DOHH2 (cell line): ENCODE measurements at regions not wholly inside any gene's neighbourhood (a gene's known extent, or its start where the extent isn't known, plus 50 kb on each side); places are given as distances from the start of the nearest gene placed in this dataset.

Experiments
- H3F3A ChIP-seq: fragments of 200-600 bp; sonication (generic), shearing (Covaris generic); 2 replicates; pipeline ENCODE4 v1.6.0; 2016; ENCODE audit warnings: antibody characterized with exemption, mild to moderate bottlenecking; ENCODE audit not compliant: control insufficient read depth, insufficient read depth
- H3K27ac ChIP-seq: fragments of 200-600 bp; sonication (generic); 2 replicates; pipeline ENCODE4 v1.5.1; 2014; ENCODE audit warnings: low read depth, mild to moderate bottlenecking, low read length, moderate library complexity
- H3K27me3 ChIP-seq: fragments of 200-600 bp; sonication (generic); 2 replicates; pipeline ENCODE4 v1.6.1; 2014; ENCODE audit warnings: mild to moderate bottlenecking, low read length, mixed read lengths; ENCODE audit not compliant: control insufficient read depth
- H3K36me3 ChIP-seq: fragments of 200-600 bp; sonication (generic); 2 replicates; pipeline ENCODE4 v1.6.1; 2014; ENCODE audit warnings: mild to moderate bottlenecking, low read length, moderate library complexity, mixed read lengths; ENCODE audit not compliant: control insufficient read depth
- H3K4me1 ChIP-seq: fragments of 200-600 bp; sonication (generic); 2 replicates; pipeline ENCODE4 v1.6.1; 2014; ENCODE audit warnings: mild to moderate bottlenecking, low read length, mixed read lengths; ENCODE audit not compliant: control insufficient read depth
- H3K4me2 ChIP-seq: fragments of 200-600 bp; sonication (generic); 2 replicates; pipeline ENCODE4 v1.6.0; 2014; ENCODE audit warnings: mild to moderate bottlenecking, low read length, moderate library complexity
- H3K4me3 ChIP-seq: fragments of 200-600 bp; sonication (generic); 2 replicates; pipeline ENCODE4 v1.5.1; 2014; ENCODE audit warnings: mild to moderate bottlenecking, low read length, mixed read lengths
- H3K79me2 ChIP-seq: fragments of 200-600 bp; sonication (generic); 2 replicates; pipeline ENCODE4 v1.6.1; 2014; ENCODE audit warnings: mild to moderate bottlenecking, low read length, mixed read lengths; ENCODE audit not compliant: control insufficient read depth
- H3K9me2 ChIP-seq: fragments of 200-600 bp; sonication (generic); replicated peaks from 2 replicates; pipeline ENCODE4 v1.6.1; 2014; ENCODE audit warnings: mild to moderate bottlenecking, low read length, mixed read lengths; ENCODE audit not compliant: control insufficient read depth
- H3K9me3 ChIP-seq: fragments of 200-600 bp; sonication (generic); 2 replicates; pipeline ENCODE4 v1.6.1; 2014; ENCODE audit warnings: antibody characterized with exemption, low read length, mixed read lengths; ENCODE audit not compliant: control insufficient read depth, insufficient read depth
- H4K20me1 ChIP-seq: fragments of 200-600 bp; sonication (generic); 2 replicates; pipeline ENCODE4 v1.6.0; 2014; ENCODE audit warnings: low read depth, mild to moderate bottlenecking, antibody characterized with exemption, low read length, moderate library complexity; ENCODE audit not compliant: control insufficient read depth, insufficient read depth
- EZH2phosphoT487 ChIP-seq: fragments of 200-600 bp; sonication (generic); IDR thresholded peaks from 2 replicates; pipeline ENCODE4 v1.6.1; 2017; ENCODE audit warnings: borderline replicate concordance, mild to moderate bottlenecking, antibody characterized with exemption, low read length, moderate library complexity, mixed read lengths
- TF ChIP-seq, protein P1 (sequence below): fragments of 200-600 bp; sonication (generic); IDR thresholded peaks from one replicate; pipeline ENCODE4 v1.5.1; 2014; ENCODE audit warnings: antibody characterized with exemption, mild to moderate bottlenecking, low read depth, low read length; ENCODE audit not compliant: poor library complexity, severe bottlenecking

DNA sequence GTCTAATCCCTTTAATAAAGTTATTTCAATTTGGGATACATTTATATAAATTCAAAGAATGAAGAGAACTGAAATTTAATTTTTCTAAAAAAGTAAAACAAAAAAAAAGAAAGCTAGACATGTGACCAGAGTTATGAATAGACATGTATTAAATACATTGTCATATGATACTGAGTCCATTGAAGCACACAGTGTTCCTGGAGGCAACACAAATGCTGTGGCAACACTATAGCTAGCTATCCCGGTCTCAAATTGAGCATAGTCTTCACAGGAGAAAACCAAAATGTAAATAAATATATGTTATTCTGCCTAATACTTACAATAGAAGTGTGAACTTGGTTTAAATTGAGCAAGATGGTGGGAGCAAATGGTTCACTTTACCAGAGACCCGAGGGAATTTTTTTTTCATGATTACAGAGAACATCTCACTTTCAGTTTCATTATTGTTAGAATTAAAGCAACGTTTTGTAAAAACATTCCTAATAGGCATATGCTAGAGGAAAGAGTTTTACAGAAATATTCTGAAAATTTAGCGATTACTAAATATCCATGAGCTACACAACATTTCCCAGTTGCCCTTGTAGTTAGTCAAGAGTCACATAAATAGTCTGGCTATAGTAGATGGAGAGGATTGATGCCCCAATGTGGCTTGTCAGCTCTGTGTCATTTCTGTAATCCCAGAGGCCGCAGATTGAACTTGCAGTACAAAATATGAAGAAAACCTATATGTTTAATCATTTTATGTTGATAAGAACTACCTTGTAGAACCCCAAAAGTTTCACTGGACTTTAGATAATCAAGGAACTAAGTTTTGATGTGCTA is 775.7 kb upstream of the SPRY2 start:
- H3K4me1 ChIP-seq = no peaks in the 10 kb centered on the region
- H3K9me3 ChIP-seq = no peaks in the 10 kb centered on the region
- H3K4me2 ChIP-seq = no peak overlapping the region
- H3K36me3 ChIP-seq = no peaks in the 10 kb centered on the region
- H3K4me3 ChIP-seq = no peak overlapping the region
- no peak for TF ChIP-seq EZH2phosphoT487
- TF ChIP-seq, protein P1, sequence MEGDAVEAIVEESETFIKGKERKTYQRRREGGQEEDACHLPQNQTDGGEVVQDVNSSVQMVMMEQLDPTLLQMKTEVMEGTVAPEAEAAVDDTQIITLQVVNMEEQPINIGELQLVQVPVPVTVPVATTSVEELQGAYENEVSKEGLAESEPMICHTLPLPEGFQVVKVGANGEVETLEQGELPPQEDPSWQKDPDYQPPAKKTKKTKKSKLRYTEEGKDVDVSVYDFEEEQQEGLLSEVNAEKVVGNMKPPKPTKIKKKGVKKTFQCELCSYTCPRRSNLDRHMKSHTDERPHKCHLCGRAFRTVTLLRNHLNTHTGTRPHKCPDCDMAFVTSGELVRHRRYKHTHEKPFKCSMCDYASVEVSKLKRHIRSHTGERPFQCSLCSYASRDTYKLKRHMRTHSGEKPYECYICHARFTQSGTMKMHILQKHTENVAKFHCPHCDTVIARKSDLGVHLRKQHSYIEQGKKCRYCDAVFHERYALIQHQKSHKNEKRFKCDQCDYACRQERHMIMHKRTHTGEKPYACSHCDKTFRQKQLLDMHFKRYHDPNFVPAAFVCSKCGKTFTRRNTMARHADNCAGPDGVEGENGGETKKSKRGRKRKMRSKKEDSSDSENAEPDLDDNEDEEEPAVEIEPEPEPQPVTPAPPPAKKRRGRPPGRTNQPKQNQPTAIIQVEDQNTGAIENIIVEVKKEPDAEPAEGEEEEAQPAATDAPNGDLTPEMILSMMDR = no peak
- H3K9me2 ChIP-seq = no peaks in the 10 kb centered on the region
- H4K20me1 ChIP-seq = no peaks in the 10 kb centered on the region
- no peaks in the 10 kb centered on the region for H3K79me2 ChIP-seq
- no peaks in the 10 kb centered on the region for H3F3A ChIP-seq
- no peak overlapping the region for H3K27ac ChIP-seq
- H3K27me3 ChIP-seq = no peaks in the 10 kb centered on the region

DNA sequence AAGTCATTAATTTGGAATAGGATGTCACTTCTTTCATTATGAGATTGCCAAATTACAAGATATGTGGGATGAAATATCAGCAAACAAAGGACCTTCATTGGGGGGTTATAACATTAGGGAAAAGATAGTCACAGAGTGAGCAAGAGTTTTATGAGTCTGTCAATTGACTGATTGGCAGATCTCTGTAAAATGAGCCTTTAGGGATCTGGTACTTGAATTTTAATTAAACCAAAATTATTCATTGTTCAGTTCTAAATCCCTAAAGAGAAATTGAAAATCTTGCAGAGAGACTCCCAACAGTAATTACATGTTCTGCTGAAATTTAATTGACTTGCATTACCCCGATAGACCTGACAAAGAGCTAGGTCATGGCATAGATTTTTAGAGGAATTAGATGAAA is 768.1 kb upstream of the SPRY2 start:
- Histone ChIP-seq H3K9me3 (no peaks in the 10 kb centered on the region), H3K9me2 (no peaks in the 10 kb centered on the region), H3K4me1 (no peaks in the 10 kb centered on the region), H3K79me2 (no peaks in the 10 kb centered on the region), H3K4me3 (no peak overlapping the region), H3K27ac (no peak overlapping the region), H3K4me2 (no peak overlapping the region), H3K27me3 (no peaks in the 10 kb centered on the region), H3F3A (no peaks in the 10 kb centered on the region), H4K20me1 (no peaks in the 10 kb centered on the region), H3K36me3 (no peaks in the 10 kb centered on the region)
- TF ChIP-seq EZH2phosphoT487 = no peak
- TF ChIP-seq, protein P1 = no peak

DNA sequence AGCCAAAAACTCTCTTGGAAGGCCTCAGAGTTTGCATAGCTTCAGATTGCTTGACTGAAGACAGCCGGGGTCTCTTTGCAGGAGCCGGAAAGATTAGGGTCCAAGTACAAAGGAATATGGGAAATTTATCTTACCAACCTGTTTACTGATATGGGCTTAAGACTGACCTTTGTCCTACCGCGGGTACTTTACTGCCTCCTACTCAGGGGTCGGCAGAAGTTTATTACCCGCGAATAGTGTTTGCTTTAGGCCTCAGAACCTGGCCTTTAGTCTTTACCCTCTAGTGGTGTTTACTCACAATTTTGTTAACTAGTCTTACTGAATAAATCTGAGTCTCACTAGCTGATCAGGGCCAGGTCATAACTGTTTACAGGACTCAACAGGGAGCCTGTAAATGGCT is 765.4 kb upstream of the SPRY2 start:
- H4K20me1 ChIP-seq = no peaks in the 10 kb centered on the region
- H3K4me2 ChIP-seq = no peak overlapping the region
- no peaks in the 10 kb centered on the region for H3K9me2 ChIP-seq
- H3K9me3 ChIP-seq = no peaks in the 10 kb centered on the region
- no peak overlapping the region for H3K27ac ChIP-seq
- H3K4me3 ChIP-seq = no peak overlapping the region
- no peaks in the 10 kb centered on the region for H3K4me1 ChIP-seq
- H3K36me3 ChIP-seq = no peaks in the 10 kb centered on the region
- no peak for TF ChIP-seq EZH2phosphoT487
- TF ChIP-seq, protein P1 = no peak
- H3F3A ChIP-seq = no peaks in the 10 kb centered on the region
- no peaks in the 10 kb centered on the region for H3K79me2 ChIP-seq
- no peaks in the 10 kb centered on the region for H3K27me3 ChIP-seq
